Activated CD4-positive, CD25-positive, alpha-beta regulatory T cell treated with anti-CD3 and anti-CD28 coated beads, Interleukin-2, amount 50 U/mL, for 16 hours (primary cell): ENCODE measurements at regions not wholly inside any gene's neighbourhood (a gene's known extent, or its start where the extent isn't known, plus 50 kb on each side); places are given as distances from the start of the nearest gene placed in this dataset.

ENCODE experiments used
- DNase-seq: peaks from one replicate; pipeline ENCODE4 v3.0.0-alpha.2; 2020; ENCODE audit warnings: low read depth, low spot score

DNA sequence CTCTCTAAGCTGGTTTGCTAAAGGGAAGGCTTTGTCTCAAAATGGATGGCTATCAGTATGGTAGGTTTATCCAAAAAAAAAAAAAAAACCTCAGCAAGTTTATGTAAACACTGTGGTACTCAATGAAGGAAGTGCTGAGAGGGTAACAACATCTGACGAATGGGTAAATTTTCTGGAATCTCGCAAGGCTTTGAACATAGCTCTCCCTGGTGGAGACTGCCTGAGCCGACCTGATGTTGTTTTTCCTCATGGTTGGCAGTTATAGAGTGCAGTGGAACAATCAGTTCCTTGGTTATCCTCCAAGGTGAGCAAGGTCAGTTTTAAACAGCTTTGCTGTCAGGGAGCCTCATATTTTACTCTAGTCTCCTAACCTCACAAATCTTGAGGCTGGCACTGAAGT lies 94.6 kb downstream of the ZPLD1 start:
- no peak for DNase-seq

DNA sequence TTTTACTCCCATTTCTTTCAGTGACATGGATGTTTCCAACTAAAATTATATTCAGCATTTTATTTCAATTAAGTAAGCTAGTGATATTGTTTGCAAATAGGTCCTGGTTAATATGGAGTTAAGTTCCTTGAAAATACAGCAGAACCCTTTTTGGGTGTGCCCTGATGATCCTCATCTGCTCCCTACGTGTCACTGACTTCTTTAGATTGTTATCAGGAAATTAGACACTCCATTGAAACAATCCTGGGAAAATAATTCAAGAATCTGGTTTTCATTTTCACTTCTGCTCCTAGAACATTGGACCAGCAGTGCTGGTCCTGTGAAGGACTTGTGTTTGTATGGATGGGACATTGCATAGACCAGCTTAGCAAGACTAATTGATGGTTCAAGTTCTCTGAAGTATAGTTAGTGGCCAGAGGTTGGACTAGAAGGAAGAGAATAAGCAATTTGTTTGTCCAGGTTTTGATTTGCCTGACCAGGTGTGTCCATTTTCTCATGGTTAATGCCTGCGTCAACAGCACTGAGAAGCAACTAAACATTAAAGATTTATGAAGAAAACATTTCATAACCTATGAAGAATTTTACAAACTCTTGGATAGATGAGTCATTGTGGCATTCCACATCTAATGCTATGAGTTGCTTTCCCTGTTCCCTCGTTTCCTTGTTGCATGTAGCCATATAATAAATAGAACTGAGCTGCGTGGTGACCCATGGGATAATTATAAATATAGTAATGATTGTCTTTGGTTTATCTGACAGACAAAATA lies 95.8 kb downstream of the ZPLD1 start:
- no peak for DNase-seq

GRCh38 chr3:102531686-102532085 lies 96.9 kb downstream of the ZPLD1 start:
- DNase-seq: no peak

- DNase-seq: no peak
Observed at GRCh38 chr3:102532901-102533300, 98.1 kb downstream of the ZPLD1 start.

GRCh38 chr3:102533784-102534183 lies 99.0 kb downstream of the ZPLD1 start:
- DNase-seq: no peak

- no peak for DNase-seq
Observed at GRCh38 chr3:102536456-102536855, 101.6 kb downstream of the ZPLD1 start.

DNA sequence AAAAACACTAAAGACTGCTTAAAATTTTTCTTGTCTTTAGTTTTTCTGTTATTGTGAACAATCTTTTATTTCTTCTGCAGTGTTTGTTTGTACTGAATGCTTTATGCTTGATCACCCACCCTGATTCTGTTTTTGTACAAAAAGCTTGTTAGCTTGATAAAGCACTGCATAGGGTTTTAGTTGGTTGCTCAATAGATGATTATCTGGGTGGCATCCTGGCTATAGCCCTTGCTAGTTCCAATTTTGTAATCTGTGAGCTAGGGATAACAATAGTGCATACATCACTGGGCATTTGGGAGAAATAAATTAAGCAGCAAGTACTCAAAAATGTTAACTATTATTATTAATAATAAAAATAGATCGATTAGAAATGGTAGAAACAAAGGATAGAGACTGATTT lies 102.3 kb downstream of the ZPLD1 start:
- no peak for DNase-seq

DNA sequence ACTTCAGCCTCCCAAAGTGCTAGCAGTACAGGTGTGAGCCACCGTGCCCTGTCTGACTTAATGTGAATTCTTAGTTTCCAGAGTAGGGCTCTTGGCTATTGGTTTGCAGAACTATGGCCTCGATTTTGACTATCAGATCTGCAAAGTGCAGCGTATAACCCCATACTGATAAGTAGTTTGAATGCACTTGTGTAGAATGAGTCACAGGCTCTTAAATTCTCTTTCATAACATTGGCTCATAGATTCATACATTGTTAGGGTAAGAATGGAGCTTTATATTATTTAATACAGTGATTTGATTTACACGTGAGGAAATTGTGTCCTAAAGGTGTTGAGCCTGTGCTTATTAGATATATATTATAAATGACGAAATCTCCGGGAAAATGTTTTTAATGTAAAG lies 109.9 kb downstream of the ZPLD1 start:
- no peak for DNase-seq

DNA sequence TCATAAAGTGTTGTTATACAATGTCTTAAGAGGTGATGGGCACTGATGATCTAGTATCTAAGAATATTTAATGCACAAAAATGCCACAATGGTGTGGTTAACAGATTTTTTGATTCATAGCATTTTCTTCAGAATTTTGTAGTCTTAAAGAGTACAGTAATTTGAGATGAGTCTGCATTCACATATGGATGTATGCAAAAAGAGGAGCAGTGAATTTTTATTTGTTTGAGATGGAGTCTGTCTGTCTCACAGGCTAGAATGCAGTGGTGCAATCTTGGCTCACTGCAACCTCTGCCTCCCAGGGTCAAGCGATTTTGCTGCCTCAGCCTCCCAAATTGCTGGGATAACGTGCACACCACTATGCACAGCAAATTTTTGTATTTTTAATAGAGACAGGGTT lies 110.5 kb downstream of the ZPLD1 start:
- no peak for DNase-seq

DNA sequence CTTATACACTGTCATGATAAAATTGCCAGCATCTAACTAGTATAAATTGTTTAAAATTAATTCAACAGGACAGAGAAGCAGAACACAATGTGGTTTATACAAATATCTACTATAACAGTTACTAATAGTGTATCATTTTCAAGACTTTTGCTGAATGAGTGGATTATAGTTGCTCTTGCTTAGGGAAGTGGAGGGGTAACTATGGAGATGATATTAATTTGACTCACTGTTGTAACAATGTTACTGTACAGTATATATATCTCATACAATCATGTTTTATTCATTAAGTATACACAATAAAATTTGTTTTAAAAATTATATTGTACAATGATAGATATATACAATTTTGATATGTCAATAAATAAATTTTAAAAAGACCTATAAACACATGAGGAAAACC lies 119.1 kb downstream of the ZPLD1 start:
- no peak for DNase-seq

DNA sequence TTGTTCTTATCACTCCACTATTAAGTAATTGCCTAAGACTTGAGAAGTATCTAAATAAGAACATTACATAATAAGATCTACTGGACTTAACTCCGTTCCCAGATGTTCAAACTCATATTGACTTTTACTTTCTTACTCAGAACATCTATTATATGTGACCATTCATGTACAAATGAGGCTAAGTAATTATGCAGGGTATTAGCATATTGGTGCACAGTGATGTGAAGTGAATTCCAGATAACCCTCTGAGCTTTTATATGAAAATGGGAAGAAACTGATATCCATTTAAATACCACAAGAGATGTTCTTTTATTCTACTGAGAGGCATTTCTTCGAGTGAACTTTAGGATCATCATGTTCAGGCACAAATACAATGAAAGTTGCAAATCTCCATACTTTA lies 135.7 kb downstream of the ZPLD1 start:
- DNase-seq: no peak

DNA sequence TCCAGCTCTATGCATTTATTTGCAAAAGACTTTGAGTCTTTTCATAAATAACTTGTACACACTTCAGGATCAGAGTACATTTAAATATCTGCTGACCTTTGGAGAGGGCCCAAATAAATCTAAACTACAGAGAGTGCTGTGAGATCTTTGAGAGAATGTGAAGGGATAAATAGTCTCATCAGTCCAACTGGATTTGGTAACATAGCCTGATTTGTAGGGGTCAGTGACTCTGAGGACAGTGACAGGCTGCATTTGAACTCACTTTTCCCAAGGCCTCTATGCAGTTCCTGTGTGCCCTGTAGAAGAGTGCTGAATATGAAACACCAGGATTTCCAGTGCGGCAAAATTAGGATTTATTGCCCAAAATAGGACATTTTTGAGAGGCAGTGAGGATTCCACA lies 136.2 kb downstream of the ZPLD1 start:
- no peak for DNase-seq

DNA sequence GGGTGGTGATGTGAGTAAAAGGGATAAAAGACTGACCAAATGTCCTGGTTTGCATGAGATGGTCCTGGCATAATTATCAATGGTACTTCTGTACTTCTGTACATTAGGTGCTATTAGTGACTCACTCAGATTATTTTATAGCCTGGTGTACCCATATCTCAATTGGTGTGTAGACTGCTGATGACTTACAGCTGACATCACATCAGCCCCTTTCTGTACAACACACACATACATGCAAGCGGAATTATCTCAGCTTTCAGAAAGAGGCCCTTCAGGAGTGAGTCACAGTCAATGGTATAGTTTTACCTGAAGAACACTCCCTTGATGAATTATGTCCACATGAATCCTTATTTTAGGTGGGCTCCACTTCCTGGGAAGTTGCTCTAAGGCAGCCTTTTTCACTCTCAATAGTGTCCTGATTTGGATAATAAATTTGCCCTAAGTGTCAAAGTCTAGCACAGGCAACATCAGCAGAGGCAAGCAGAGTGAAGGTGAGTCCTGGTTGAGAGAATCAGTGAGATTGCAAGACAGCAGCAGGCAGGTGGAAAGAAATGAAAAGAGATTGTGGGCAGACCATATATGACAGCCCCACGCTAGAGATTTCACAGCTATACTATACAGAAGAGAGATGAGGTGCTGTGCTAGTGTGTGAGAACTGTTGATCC lies 137.0 kb downstream of the ZPLD1 start:
- DNase-seq: no peak

DNA sequence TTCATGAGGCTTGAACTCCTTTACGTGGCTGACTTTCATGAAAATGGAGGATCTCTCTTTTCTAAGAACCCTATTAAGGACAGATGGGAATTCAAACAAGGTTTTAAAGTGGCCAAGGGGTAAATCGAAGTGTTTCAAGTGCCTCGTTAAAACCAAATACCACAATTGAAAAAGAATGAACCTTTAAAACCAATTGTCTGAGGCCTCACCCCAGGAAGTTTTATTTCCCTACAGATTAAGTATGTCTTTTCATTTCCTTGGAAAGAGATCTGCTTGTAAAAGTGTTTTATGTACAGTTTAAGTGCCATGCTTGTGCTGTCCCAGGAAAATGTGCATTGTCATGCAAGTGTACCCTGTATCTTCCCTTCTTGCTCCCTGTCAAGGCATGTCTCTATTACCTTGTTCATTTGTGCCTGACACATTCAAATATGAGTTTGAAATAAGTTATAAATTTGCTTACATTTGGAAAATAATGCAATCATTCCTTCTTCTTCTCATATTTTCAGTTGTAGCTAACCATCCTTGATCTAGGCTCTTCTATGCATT lies 138.7 kb downstream of the ZPLD1 start:
- DNase-seq: no peak

GRCh38 chr3:102574355-102574754 lies 139.5 kb downstream of the ZPLD1 start:
- DNase-seq: no peak

DNA sequence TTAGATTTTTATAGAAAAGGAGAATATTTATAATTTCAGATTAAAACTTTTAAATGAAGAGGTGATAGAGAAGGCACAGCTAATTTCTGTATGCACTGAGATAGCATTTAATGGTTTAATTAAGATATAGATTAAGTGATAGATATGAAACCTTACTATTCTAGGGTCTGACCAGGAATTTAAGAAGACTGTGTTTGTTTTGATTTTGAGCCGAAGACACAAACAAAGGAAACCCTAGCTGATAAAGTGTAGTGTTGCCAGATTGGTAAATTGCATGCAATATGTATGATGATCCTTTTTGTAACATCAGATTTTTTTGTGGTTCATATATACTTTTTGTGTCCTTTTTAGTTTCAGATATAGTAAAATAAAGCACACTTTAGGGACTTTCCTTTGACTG lies 141.8 kb downstream of the ZPLD1 start:
- DNase-seq: no peak

DNA sequence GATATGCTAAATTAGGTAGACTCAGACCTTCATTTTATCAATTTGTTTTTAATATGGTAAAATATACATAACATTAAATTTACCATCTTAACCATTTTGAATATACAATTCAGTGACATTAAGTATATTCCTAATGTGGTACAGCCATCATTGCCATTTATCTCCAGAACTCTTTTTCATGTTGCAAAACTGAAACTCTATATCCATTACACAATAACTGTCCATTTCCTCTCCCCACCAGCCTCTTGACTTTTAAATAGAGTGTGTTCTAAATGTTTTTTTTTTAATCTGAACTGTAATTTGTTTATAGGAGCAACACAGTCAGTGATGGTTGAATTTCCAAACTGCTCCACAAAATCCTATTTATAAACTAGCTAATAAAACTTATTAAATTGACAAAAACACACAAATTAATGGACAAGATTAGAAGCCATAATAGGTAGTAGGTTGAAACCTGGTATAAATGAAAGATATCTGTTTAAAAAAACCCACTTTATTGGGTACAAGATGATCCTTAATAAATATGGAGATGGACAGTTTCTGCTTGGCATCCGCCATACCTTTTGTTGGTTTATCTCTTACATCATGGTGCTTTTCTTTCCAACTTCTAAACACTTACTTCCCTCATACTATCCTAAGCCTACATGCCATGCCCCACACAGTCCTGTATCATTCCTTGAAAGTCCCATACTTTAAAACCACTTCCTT lies 142.4 kb downstream of the ZPLD1 start:
- no peak for DNase-seq

GRCh38 chr3:102580760-102581159 lies 145.9 kb downstream of the ZPLD1 start:
- no peak for DNase-seq

GRCh38 chr3:102586485-102586884 lies 151.7 kb downstream of the ZPLD1 start:
- no peak for DNase-seq

GRCh38 chr3:102593812-102594602 lies 159.2 kb downstream of the ZPLD1 start:
- no peak for DNase-seq

DNA sequence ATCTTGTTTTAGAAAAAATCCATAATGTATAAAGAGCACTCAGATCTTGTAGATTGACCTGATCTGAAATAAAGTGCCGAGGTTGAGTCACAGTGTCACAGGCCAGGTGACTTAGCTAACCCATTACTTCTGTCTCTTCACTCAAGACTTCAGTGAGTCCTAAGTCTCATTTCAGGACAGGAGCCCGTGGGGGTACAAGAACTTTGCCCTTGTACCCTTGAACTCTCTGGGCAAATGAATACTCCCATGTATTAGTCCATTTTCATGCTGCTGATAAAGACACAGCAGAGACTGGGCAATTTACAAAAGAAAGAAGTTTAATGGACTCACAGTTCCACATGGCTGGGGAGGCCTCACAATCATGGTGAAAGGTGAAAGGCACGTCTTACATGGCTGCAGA lies 160.2 kb downstream of the ZPLD1 start:
- no peak for DNase-seq
